Hepatocyte (in vitro differentiated cells): ENCODE measurements at regions not wholly inside any gene's neighbourhood (a gene's known extent, or its start where the extent isn't known, plus 50 kb on each side); places are given as distances from the start of the nearest gene placed in this dataset.

ENCODE experiments used
- CTCF ChIP-seq: fragments of 200-600 bp; sonication (generic); IDR thresholded peaks from 2 replicates; pipeline ENCODE4 v1.5.1; 2016; ENCODE audit warnings: antibody characterized with exemption, mild to moderate bottlenecking; ENCODE audit not compliant: poor library complexity
- EZH2 ChIP-seq: fragments of 200-600 bp; sonication (generic); IDR thresholded peaks from 2 replicates; pipeline ENCODE4 v1.6.1; 2016; ENCODE audit warnings: antibody characterized with exemption, mild to moderate bottlenecking, borderline replicate concordance

GRCh38 chr1:82486969-82487368, 686.2 kb downstream of the ADGRL2 start:
- TF ChIP-seq CTCF (no peak), EZH2 (no peak)
